GM12878 (cell line): ENCODE measurements at regions not wholly inside any gene's neighbourhood (a gene's known extent, or its start where the extent isn't known, plus 50 kb on each side); places are given as distances from the start of the nearest gene placed in this dataset.

Source experiments
- ATAC-seq: fragments of 200-7000 bp; cut with Tn5 transposase; 3 replicates; pipeline ENCODE4 v1.9.1; 2020; ENCODE audit warnings: mild to moderate bottlenecking, moderate library complexity
- BruUV-seq: library from RNA; stranded (reverse); fragments of 400-500 nt; replicated peaks from 2 replicates; lab custom pipeline; 2021; lab: Mats Ljungman, UMichigan
- CTCF ChIA-PET: fragments of 300-600 bp; sonication (Branson Sonifier 250); formaldehyde crosslinking; extraction: SDS; loops from one replicate; lab custom pipeline; 2021; ENCODE audit warnings: inconsistent platforms; lab: Yijun Ruan, JAX
- POLR2A ChIA-PET: fragments of 350-600 bp; formaldehyde crosslinking; extraction: SDS; loops from one replicate; lab custom pipeline; 2021; ENCODE audit warnings: inconsistent platforms; lab: Charles Lee
- RAD21 ChIA-PET: fragments of 300-600 bp; sonication (Branson Sonifier 250); formaldehyde crosslinking; loops from one replicate; lab custom pipeline; 2023; ENCODE audit warnings: antibody characterized with exemption; ENCODE audit not compliant: unreplicated experiment; lab: Charles Lee
- SMC1A ChIA-PET: fragments of 300-600 bp; sonication (Branson Sonifier 250); formaldehyde crosslinking; loops from one replicate; lab custom pipeline; 2023; ENCODE audit not compliant: unreplicated experiment, uncharacterized antibody; lab: Charles Lee
- DNase-seq: peaks from one replicate; pipeline ENCODE4 v3.0.0-alpha.2; 2011; ENCODE audit warnings: low read depth, low spot score
- FAIRE-seq: peaks from 3 replicates; lab custom pipeline; 2011; peaks lifted over from hg19 to GRCh38; lab: Jason Lieb, UNC
- H2AFZ ChIP-seq: 2 replicates; pipeline ENCODE4 v1.6.0; 2011; ENCODE audit warnings: low read depth, low read length, control low read depth; ENCODE audit not compliant: control insufficient read depth
- H3K27ac ChIP-seq: 2 replicates; pipeline ENCODE4 v1.5.1; 2011; ENCODE audit warnings: control low read depth; ENCODE audit not compliant: control insufficient read depth, insufficient read depth
- H3K27me3 ChIP-seq, 2 experiments: replicated peaks in 1 of 2; 2 replicates each; pipeline versions ENCODE4 v1.6.0 to v1.6.1; 2011; ENCODE audit warnings: low read length in 1 of 2; ENCODE audit not compliant: control insufficient read depth in 2 of 2, insufficient read depth in 2 of 2
- H3K36me3 ChIP-seq, 2 experiments: 2 replicates each; pipeline ENCODE4 v1.5.1; 2011; ENCODE audit warnings: low read length in 1 of 2; ENCODE audit not compliant: control insufficient read depth in 2 of 2, insufficient read depth in 2 of 2
- H3K4me1 ChIP-seq: 2 replicates; pipeline ENCODE4 v1.6.1; 2011; ENCODE audit warnings: mild to moderate bottlenecking, low read length, moderate library complexity, mixed read lengths; ENCODE audit not compliant: control insufficient read depth, insufficient read depth
- H3K4me2 ChIP-seq: 2 replicates; pipeline ENCODE4 v1.6.0; 2011; ENCODE audit warnings: control low read depth; ENCODE audit not compliant: control insufficient read depth, insufficient read depth
- H3K4me3 ChIP-seq: fragments of 200-600 bp; sonication (generic); 2 replicates; pipeline ENCODE4 v1.5.1; 2016
- H3K79me2 ChIP-seq: 2 replicates; pipeline ENCODE4 v1.6.0; 2011; ENCODE audit warnings: low read length; ENCODE audit not compliant: control insufficient read depth, insufficient read depth
- H3K9ac ChIP-seq: 2 replicates; pipeline ENCODE4 v1.8.0; 2011; ENCODE audit warnings: low read length, control low read depth, mixed read lengths; ENCODE audit not compliant: control insufficient read depth, insufficient read depth
- H3K9me3 ChIP-seq: replicated peaks from 3 replicates; pipeline ENCODE4 v1.5.1; 2011; ENCODE audit warnings: mild to moderate bottlenecking, low read length; ENCODE audit not compliant: control insufficient read depth, insufficient read depth
- H4K20me1 ChIP-seq: 2 replicates; pipeline ENCODE4 v1.6.0; 2011; ENCODE audit not compliant: control insufficient read depth, insufficient read depth
- TBL1XR1 ChIP-seq: IDR thresholded peaks from 2 replicates; pipeline ENCODE4 v1.6.1; 2012; ENCODE audit warnings: low read depth, low read length, improper control_type of control experiment
- WGBS: methylation state at CpG from one replicate; pipeline ENCODE4 v1.1.6; 2016; ENCODE audit warnings: low lambda C conversion rate; ENCODE audit not compliant: insufficient replicate concordance, insufficient coverage; ENCODE audit errors: missing lambda C conversion rate; 5-methylcytosine and 5-hydroxymethylcytosine counted together
- in situ Hi-C: fragments of 300-500 bp; cut with MboI; formaldehyde crosslinking; loops from 9 replicates; pipeline ENCODE4 v1.14.3; 2018; ENCODE audit warnings: mixed read lengths
- intact Hi-C: fragments of 100-400 bp; cut with micrococcal nuclease; formaldehyde crosslinking; loops from one replicate; pipeline ENCODE4 v1.14.2; 2022; ENCODE audit not compliant: unreplicated experiment
- TF ChIP-seq, protein P1 (sequence below): fragments of 450-650 bp; IDR thresholded peaks from 2 replicates; pipeline ENCODE4 v1.6.1; 2016; ENCODE audit warnings: mild to moderate bottlenecking, moderate library complexity, borderline replicate concordance

DNA sequence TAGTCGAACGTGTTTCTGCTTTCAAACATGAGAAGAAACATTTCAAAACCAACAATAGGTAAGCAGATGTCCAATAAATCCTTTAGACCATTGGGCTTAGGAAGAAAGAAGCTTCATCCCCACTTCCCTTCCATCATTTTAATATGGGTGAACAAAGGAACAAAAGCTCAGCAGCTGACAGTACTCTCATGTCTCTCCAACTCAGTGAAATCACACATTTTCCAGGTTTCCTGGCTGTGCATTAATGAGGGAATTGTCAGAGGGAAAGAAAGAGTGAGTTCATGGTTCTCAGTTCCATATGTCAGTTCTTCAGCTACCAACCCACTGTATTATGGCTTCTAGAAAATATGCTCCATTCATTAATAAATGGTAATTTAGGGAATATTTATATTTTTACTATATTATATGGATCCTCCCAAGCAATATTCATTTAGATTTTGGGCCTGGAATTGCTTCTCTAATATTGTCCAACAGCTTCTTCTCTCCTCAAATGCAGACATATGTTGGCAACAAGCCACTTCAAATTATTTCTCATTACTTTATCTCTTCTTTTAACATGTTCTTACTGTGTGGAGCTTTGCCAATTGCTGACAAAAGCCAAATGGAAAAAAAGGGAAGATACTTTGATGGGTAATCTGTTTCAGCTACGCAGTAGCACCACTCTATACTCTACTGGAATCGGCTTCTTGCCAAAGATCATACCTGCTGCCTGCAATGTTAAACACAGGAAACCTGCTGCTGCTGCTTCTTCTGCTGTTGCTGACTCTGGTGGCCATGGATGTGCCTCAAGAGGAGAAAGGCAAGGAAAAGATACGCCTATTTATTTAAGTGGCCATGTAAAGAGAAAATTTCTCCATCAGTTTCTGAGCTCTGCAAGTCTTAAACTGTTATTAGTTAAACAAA, 1757.6 kb downstream of the ARAP2 start:
- FAIRE-seq (no peak), DNase-seq (no peak), ATAC-seq (no peak)
- in situ Hi-C loops (no loop called here), intact Hi-C loops (no loop called here)
- Histone ChIP-seq H3K9me3 (no peaks in the 10 kb centered on the region), H4K20me1 (no peaks in the 10 kb centered on the region), H3K27ac (no peak overlapping the region), H3K4me3 (no peak overlapping the region), H3K4me1 (no peaks in the 10 kb centered on the region), H3K4me2 (no peak overlapping the region), H3K79me2 (no peaks in the 10 kb centered on the region), H3K36me3 (no peaks in the 10 kb centered on the region), H3K9ac (no peak overlapping the region), H2AFZ (no peak overlapping the region), H3K27me3 (no peaks in the 10 kb centered on the region)
- no TSS peak for BruUV-seq
- ChIA-PET CTCF (no interaction called here), SMC1A (interaction anchor here (0.7 kb wide), 1 partner anchor 9 kb away, joined by 3 read pairs; no protein-coding TSS in a partner anchor), POLR2A (no interaction called here), RAD21 (no interaction called here)
- TF ChIP-seq, protein P1, sequence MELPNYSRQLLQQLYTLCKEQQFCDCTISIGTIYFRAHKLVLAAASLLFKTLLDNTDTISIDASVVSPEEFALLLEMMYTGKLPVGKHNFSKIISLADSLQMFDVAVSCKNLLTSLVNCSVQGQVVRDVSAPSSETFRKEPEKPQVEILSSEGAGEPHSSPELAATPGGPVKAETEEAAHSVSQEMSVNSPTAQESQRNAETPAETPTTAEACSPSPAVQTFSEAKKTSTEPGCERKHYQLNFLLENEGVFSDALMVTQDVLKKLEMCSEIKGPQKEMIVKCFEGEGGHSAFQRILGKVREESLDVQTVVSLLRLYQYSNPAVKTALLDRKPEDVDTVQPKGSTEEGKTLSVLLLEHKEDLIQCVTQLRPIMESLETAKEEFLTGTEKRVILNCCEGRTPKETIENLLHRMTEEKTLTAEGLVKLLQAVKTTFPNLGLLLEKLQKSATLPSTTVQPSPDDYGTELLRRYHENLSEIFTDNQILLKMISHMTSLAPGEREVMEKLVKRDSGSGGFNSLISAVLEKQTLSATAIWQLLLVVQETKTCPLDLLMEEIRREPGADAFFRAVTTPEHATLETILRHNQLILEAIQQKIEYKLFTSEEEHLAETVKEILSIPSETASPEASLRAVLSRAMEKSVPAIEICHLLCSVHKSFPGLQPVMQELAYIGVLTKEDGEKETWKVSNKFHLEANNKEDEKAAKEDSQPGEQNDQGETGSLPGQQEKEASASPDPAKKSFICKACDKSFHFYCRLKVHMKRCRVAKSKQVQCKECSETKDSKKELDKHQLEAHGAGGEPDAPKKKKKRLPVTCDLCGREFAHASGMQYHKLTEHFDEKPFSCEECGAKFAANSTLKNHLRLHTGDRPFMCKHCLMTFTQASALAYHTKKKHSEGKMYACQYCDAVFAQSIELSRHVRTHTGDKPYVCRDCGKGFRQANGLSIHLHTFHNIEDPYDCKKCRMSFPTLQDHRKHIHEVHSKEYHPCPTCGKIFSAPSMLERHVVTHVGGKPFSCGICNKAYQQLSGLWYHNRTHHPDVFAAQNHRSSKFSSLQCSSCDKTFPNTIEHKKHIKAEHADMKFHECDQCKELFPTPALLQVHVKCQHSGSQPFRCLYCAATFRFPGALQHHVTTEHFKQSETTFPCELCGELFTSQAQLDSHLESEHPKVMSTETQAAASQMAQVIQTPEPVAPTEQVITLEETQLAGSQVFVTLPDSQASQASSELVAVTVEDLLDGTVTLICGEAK, result no peak
- no peak for TF ChIP-seq TBL1XR1
- 19% methylated on average over 5 of the region's 5 CpGs for WGBS
